ENCODE measurements at regions not wholly inside any gene's neighbourhood (a gene's known extent, or its start where the extent isn't known, plus 50 kb on each side); places are given as distances from the start of the nearest gene placed in this dataset.

DNA sequence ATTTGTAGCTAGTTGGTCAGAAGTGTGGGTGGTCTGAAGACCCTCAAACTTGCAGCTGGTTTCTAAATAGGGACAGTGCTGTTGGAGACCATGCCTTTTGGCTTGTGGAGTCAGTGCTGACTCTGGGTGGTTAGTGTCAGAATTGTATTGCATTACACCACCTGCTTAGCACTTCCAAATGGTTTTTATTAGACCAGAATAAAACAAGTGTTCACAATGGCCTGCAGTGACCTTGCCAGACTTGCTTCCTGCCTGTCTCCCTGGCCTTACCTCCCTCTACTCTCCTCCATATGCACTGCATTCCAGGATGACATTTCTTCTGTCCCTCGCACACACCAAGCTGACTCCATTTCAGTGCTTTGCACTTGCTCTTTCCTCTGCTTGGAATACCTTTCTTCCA lies 72.7 kb upstream of the CNIH3 start (continued):
- TF ChIP-seq, protein P1, sequence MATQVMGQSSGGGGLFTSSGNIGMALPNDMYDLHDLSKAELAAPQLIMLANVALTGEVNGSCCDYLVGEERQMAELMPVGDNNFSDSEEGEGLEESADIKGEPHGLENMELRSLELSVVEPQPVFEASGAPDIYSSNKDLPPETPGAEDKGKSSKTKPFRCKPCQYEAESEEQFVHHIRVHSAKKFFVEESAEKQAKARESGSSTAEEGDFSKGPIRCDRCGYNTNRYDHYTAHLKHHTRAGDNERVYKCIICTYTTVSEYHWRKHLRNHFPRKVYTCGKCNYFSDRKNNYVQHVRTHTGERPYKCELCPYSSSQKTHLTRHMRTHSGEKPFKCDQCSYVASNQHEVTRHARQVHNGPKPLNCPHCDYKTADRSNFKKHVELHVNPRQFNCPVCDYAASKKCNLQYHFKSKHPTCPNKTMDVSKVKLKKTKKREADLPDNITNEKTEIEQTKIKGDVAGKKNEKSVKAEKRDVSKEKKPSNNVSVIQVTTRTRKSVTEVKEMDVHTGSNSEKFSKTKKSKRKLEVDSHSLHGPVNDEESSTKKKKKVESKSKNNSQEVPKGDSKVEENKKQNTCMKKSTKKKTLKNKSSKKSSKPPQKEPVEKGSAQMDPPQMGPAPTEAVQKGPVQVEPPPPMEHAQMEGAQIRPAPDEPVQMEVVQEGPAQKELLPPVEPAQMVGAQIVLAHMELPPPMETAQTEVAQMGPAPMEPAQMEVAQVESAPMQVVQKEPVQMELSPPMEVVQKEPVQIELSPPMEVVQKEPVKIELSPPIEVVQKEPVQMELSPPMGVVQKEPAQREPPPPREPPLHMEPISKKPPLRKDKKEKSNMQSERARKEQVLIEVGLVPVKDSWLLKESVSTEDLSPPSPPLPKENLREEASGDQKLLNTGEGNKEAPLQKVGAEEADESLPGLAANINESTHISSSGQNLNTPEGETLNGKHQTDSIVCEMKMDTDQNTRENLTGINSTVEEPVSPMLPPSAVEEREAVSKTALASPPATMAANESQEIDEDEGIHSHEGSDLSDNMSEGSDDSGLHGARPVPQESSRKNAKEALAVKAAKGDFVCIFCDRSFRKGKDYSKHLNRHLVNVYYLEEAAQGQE (IDR thresholded peaks at IDR 0.05; ENCODE audit: low read depth) = no peak
- TF ChIP-seq ZBTB33 (IDR thresholded peaks at IDR 0.05; ENCODE audit: extremely low read depth, insufficient replicate concordance, low read length) (no peak), SP1 (IDR thresholded peaks at IDR 0.05; ENCODE audit: low read depth) (no peak), CBX3 (IDR thresholded peaks at IDR 0.05; ENCODE audit: low read depth) (no peak), JUND (IDR thresholded peaks at IDR 0.05) (no peak), ZNF274 (IDR thresholded peaks at IDR 0.05; ENCODE audit: low read depth, low read length) (no peak), FOSL1 (IDR thresholded peaks at IDR 0.05; ENCODE audit: low read depth) (no peak), SIN3A (IDR thresholded peaks at IDR 0.05; ENCODE audit: low read depth) (no peak), RAD21 (IDR thresholded peaks at IDR 0.05; ENCODE audit: low read depth) (no peak), YY1 (IDR thresholded peaks at IDR 0.05; ENCODE audit: extremely low read depth, insufficient replicate concordance, low read depth, low read length) (no peak), TCF7L2 (IDR thresholded peaks at IDR 0.05; ENCODE audit: borderline replicate concordance, extremely low read depth, insufficient read depth, insufficient read length) (no peak), ELF1 (IDR thresholded peaks at IDR 0.05; ENCODE audit: borderline replicate concordance, low read depth) (no peak)
